ENCODE measurements at regions not wholly inside any gene's neighbourhood (a gene's known extent, or its start where the extent isn't known, plus 50 kb on each side); places are given as distances from the start of the nearest gene placed in this dataset.

DNA sequence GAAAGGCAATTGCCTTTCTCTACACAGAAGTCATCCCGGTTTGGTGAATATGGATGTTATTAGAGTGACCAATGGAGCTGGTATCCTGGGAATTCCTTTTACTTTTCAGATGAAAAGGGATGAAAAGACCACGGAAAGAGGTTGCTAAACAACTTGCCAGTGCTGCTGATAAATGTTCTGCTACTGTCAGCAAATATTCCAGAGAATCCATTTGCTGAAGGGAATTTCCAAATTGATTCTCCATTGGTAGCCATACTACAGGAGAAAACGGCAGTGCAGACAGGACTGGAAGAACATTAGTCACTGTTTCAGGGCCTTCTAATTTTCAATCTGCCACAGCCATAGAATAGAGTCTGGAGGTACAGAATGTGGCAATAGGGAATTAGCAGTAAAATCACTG lies 451.5 kb downstream of the PCDH11X start:
- Histone ChIP-seq H3K79me1 (ENCODE audit: low read depth, low read length) (no peaks in the 10 kb centered on the region), H3K4ac (replicated peaks; ENCODE audit: insufficient read length, low read depth, low read length) (no peak overlapping the region), H4K20me1 (replicated peaks in 1 of 2; ENCODE audit: control insufficient read depth in 1 of 2, insufficient read depth in 2 of 2, low read length in 2 of 2) (no peaks in the 10 kb centered on the region), H3K56ac (replicated peaks; ENCODE audit: insufficient read length, low read depth, low read length) (no peak overlapping the region), H3K9ac (replicated peaks in 1 of 4; ENCODE audit: extremely low read depth in 1 of 4, low read depth in 3 of 4, low read length in 3 of 4) (no peak overlapping the region), H4K91ac (replicated peaks; ENCODE audit: insufficient read length, low read length) (no peak overlapping the region), H2AK5ac (ENCODE audit: low read depth, low read length) (no peak overlapping the region), H3K9me3 (ENCODE audit: insufficient read depth in 2 of 2, low read depth in 1 of 2, low read length in 1 of 2) (no peaks in the 10 kb centered on the region), H3K23me2 (ENCODE audit: low read depth, low read length) (no peaks in the 10 kb centered on the region), H2BK15ac (ENCODE audit: low read length) (no peak overlapping the region), H2AFZ (ENCODE audit: low read length) (peak overlapping the region; percentile 53; the same call in 1 of the 2 replicates), H3K4me1 (replicated peaks in 1 of 4; ENCODE audit: control insufficient read depth in 3 of 4, insufficient read depth in 4 of 4, low read length in 3 of 4) (peaks cover 0 to 3% (median 0%) of the 10 kb centered on the region in 4 experiments; a peak in 1 of 7 replicates), H3K27ac (ENCODE audit: low read depth, low read length) (no peak overlapping the region), H3K14ac (ENCODE audit: insufficient read length) (no peak overlapping the region), H4K8ac (ENCODE audit: extremely low read depth, insufficient read depth, low read length) (no peak overlapping the region), H2BK12ac (ENCODE audit: low read depth, low read length) (no peak overlapping the region), H3K36me3 (ENCODE audit: control insufficient read depth in 2 of 4, insufficient read depth in 4 of 4, low read length in 3 of 4) (no peaks in the 10 kb centered on the region), H3K27me3 (replicated peaks in 1 of 4; ENCODE audit: control insufficient read depth in 3 of 4, extremely low read depth in 1 of 4, insufficient read depth in 3 of 4, low read length in 3 of 4) (no peaks in the 10 kb centered on the region), H3K18ac (ENCODE audit: extremely low read depth, low read length) (no peak overlapping the region), H2BK20ac (ENCODE audit: low read length) (no peak overlapping the region), H3K4me2 (ENCODE audit: insufficient read depth in 1 of 2, low read depth in 2 of 2, low read length in 2 of 2) (no peak overlapping the region), H2BK120ac (replicated peaks; ENCODE audit: low read depth, low read length) (no peak overlapping the region), H3K4me3 (ENCODE audit: extremely low read depth in 1 of 4, insufficient read depth in 2 of 4, low read depth in 3 of 4, low read length in 4 of 4) (no peak overlapping the region), H3K23ac (ENCODE audit: insufficient read length) (no peak overlapping the region), H3K79me2 (ENCODE audit: control insufficient read depth in 1 of 2, insufficient read depth in 2 of 2, low read length in 2 of 2) (no peaks in the 10 kb centered on the region), H2BK5ac (ENCODE audit: low read depth, low read length) (no peak overlapping the region), H4K5ac (ENCODE audit: insufficient read length, low read depth, low read length) (no peak overlapping the region)
- POLR2A ChIA-PET (ENCODE audit: partially characterized antibody): no interaction called here
- 79% methylated on average over 3 of the region's 3 CpGs; no CpG with 5 or more reads in 1 of the 2 experiments for WGBS, 2 experiments (ENCODE audit: extremely low coverage in 1 of 2, insufficient coverage in 1 of 2, insufficient read length in 1 of 2, insufficient replicate concordance in 2 of 2, low coverage in 1 of 2, low lambda C conversion rate in 2 of 2, missing lambda C conversion rate in 1 of 2)
- no peak for DNase-seq (ENCODE audit: low read depth in 1 of 2, low spot score in 2 of 2)
- CTCF ChIA-PET (ENCODE audit: partially characterized antibody): interaction anchor here (1.0 kb wide), 1 partner anchor 26 kb away, joined by 3 read pairs; no protein-coding TSS in a partner anchor
- FAIRE-seq: no peak
- TF ChIP-seq ASH2L (IDR thresholded peaks at IDR 0.05; ENCODE audit: low read length): no peak
- TF ChIP-seq SIRT6 (IDR thresholded peaks at IDR 0.05; ENCODE audit: low read length): no peak
- no peak for TF ChIP-seq SUZ12 (IDR thresholded peaks at IDR 0.05; ENCODE audit: low read length)
- TF ChIP-seq CBX8 (IDR thresholded peaks at IDR 0.05; ENCODE audit: borderline replicate concordance, low read depth, low read length): no peak
- no peak for TF ChIP-seq BACH1 (IDR thresholded peaks at IDR 0.05; ENCODE audit: low read length)
- TF ChIP-seq KDM1A (IDR thresholded peaks at IDR 0.05; ENCODE audit: borderline replicate concordance, low read length): no peak
- TF ChIP-seq TAF1 (IDR thresholded peaks at IDR 0.05; ENCODE audit: low read depth, low read length): no peak
- TF ChIP-seq SP2 (IDR thresholded peaks at IDR 0.05; ENCODE audit: low read length): no peak
- TF ChIP-seq, protein P1, sequence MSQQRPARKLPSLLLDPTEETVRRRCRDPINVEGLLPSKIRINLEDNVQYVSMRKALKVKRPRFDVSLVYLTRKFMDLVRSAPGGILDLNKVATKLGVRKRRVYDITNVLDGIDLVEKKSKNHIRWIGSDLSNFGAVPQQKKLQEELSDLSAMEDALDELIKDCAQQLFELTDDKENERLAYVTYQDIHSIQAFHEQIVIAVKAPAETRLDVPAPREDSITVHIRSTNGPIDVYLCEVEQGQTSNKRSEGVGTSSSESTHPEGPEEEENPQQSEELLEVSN (IDR thresholded peaks at IDR 0.05): no peak
- no peak for TF ChIP-seq TAF7 (optimal IDR thresholded peaks at IDR 0.05; ENCODE audit: borderline replicate concordance, low read depth, low read length)
- no peak for TF ChIP-seq TEAD4 (IDR thresholded peaks at IDR 0.05; ENCODE audit: low read depth, low read length)
- no peak for TF ChIP-seq RBBP5 (IDR thresholded peaks at IDR 0.05; ENCODE audit: borderline replicate concordance, low read depth, low read length)
- TF ChIP-seq GABPA (IDR thresholded peaks at IDR 0.05; ENCODE audit: borderline replicate concordance, insufficient read depth, low read length): no peak
- no peak for TF ChIP-seq SIN3A (conservative IDR thresholded peaks at IDR 0.05 in 1 of 2, IDR thresholded peaks at IDR 0.05 in 1 of 2; ENCODE audit: low read depth in 1 of 2, low read length in 2 of 2)
- no peak for TF ChIP-seq SP4 (IDR thresholded peaks at IDR 0.05; ENCODE audit: low read length)

Data from H1 (cell line).